H1 (cell line): ENCODE measurements at regions not wholly inside any gene's neighbourhood (a gene's known extent, or its start where the extent isn't known, plus 50 kb on each side); places are given as distances from the start of the nearest gene placed in this dataset.

ENCODE experiments used
- RXRA ChIP-seq: IDR thresholded peaks from 2 replicates; pipeline ENCODE4 v1.6.1; 2011; ENCODE audit warnings: low read depth, mild to moderate bottlenecking, low read length, moderate library complexity; ENCODE audit not compliant: insufficient read depth

DNA sequence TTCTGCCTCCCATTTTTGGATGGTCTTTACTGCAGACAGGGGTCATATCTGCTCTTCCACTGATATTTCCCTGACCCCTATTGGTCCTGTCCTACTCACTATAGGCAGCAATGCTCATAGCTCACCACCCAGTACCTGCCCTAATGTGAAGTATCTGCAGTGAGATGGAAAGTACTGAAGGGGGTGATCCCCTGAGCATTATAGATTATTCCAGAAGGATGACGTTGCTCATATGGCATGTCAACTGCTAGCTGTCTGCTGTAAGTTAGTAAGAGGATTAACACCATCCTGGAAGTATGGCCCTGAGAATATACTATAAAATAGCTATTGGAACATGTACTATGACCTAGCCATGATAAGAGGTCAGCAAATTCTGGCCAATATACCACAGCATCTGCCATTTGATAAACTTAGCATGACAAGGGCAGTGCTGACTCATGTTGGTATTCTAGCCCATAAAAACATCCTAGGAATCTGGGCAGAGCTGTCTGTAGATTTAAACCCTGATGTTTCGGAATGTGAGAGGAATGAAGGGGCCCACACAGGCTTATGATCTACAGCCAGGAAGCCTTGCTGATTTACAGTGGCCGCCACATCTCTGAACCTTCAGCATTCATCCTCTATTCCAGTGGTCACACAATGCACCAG, 451.4 kb downstream of the TNS1 start (continued):
- TF ChIP-seq RXRA = no peak
